ENCODE measurements at regions not wholly inside any gene's neighbourhood (a gene's known extent, or its start where the extent isn't known, plus 50 kb on each side); places are given as distances from the start of the nearest gene placed in this dataset.
"Not testable (repeated sequence)": the region's sequence is repeated elsewhere in the genome, so short reads cannot be mapped to it uniquely, and the experiment has no call there.

DNA sequence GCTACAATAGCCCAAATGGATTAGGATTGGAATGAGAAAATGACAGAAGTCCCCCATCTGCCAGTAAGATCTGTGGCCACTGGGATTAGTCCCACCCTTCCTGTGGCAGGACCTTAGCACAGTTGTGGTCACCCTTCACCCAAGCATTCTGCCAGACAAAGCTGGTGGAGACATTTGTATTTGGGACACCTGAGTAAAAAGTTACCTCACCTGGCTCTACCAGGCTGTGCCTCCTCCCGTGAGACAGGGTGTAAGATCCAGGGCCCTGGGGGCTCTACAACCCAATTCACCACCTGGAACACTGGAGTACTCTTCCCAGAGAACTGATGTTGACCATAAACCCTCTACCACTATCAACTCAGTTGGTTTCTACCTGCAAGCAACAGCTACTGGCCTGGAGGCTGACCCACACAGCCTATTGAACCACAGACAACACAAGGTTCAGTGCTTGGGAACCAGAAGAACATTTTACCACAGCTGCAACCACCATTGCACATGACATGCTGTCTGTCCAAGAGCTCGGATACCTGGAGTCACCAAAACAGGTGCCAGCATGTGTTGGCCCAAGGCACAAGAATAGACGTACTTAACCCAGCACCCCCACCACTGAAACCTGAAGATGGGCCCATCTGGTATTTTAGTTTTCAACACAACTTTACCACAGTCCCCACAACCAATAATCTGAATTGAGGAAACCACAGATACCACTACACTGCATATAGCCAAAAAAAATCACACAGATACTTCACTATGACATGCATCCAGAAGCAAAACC is 1686.7 kb downstream of the SI start:
- DNase-seq = no peak
- in situ Hi-C loops (cut with HindIII; ENCODE audit: low pct_ligation_motif_present, low pct_unique_long_range_greater_than_20kb, low sequenced_read_pairs) = no loop called here

DNA sequence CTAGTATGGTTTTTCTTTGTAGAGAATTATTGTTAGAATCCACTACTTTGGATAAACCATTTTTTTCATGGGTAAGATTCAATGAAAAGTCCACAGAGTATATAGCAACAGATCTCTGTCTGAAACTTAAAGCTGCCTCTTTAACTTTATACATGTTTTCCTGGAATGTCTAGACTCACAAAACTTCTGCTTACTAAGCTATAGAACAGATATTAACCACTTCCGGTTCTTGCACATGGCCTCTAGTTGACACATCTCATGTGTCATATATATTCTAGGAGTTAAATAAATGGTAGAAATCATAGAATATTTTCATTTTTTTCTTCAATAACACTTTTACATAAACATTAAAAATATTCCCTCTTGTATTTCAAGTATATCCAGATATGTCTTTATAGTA is 1693.9 kb downstream of the SI start:
- in situ Hi-C loops (cut with HindIII; ENCODE audit: low pct_ligation_motif_present, low pct_unique_long_range_greater_than_20kb, low sequenced_read_pairs) = no loop called here
- DNase-seq = no peak

DNA sequence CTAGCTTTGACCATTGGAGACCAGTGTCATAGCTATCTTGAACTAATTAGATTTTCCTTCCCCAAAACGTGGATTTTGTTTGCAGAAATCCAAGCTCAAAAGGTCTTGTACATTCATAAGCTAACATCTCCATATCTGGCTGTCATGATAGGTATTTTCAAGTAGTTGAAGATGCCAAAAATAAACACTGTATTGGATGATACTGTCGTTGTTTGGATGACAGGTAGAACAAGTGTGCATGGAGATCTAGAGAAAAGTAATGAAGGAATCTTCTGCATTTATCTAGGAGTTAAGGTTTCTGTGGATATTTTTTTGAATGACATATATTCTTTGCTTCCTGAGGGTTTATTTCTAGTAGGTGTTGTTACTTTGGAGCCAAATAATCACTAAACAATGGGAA is 1696.1 kb downstream of the SI start:
- in situ Hi-C loops (cut with HindIII; ENCODE audit: low pct_ligation_motif_present, low pct_unique_long_range_greater_than_20kb, low sequenced_read_pairs) = no loop called here
- no peak for DNase-seq

DNA sequence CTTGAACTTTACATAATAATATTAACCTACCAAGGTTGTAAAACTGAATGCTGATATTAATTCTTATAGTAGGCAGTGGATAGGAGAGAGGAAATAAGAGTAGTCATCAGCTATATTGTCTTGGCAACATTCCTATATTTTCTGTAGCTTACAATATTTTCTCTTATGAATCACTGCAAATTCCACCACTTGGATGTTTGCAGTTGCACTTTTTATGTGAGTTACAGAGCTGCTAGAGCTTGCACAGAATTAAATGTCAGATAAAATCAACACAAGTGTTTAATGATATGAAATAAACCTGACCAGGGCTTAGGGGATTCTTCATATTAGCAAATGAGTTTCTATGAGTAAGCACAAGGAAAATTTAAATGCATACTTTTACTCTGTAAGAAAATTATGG is 1710.1 kb downstream of the SI start:
- no peak for DNase-seq
- in situ Hi-C loops (cut with HindIII; ENCODE audit: low pct_ligation_motif_present, low pct_unique_long_range_greater_than_20kb, low sequenced_read_pairs) = no loop called here

DNA sequence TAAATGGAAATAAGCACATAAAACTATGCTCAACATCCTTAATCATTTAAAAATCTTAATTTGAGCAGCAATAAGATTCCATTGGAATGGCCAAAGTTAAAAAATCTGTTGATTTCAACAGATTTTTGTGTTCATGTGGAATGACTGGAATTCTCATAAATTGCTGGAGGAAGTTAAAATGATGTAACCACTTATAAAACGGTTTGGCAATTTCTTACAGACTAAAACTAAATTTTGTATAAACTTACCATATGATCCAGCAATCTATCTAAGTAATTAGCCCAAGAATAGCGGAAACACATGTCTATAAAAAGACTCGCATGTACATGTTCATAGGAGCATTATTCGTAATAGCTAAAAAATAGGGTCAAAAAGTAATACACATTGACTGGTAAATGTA is 1713.6 kb downstream of the SI start:
- no peak for DNase-seq
- in situ Hi-C loops (cut with HindIII; ENCODE audit: low pct_ligation_motif_present, low pct_unique_long_range_greater_than_20kb, low sequenced_read_pairs) = no loop called here

DNA sequence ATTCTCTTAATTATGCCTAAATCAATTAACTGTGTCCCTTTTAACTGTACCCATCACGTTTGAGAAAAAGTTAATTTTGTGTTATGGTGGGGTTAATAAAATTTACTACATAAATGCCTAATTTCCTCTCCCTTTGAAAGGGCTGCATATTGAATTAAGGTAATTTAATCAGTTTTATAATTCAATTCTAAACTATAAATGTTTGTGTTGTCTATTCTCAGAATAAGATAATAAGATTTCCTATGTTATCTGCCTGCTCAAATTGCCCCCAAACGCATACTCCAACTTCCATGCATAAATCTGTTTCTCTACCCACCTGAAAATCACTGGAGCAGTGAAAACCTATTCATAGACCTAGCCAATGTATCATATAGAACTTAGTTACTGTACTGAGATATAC is 1716.1 kb downstream of the SI start:
- in situ Hi-C loops (cut with HindIII; ENCODE audit: low pct_ligation_motif_present, low pct_unique_long_range_greater_than_20kb, low sequenced_read_pairs) = no loop called here
- no peak for DNase-seq

DNA sequence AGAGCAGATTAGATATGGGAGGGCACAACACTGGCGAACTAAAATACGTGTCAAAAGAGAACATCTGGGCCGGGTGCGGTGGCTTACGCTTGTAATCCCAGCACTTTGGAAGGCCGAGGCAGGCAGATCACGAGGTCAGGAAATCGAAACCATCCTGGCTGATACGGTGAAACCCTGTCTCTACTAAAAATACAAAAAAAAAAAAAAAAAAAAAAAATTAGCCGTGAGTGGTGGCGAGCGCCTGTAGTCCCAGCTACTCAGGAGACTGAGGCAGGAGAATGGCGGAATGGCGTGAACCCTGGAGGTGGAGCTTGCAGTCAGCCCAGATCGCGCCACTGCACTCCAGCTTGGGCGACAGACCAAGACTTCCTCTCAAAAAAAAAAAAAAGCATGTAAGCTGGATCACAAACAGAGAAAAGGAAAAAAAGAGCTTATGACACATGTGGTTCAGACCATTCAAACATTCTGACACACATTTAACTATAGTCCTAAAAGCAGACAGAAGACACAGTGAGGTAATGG is 1716.9 kb downstream of the SI start:
- in situ Hi-C loops (cut with HindIII; ENCODE audit: low pct_ligation_motif_present, low pct_unique_long_range_greater_than_20kb, low sequenced_read_pairs); DNase-seq: not testable (repeated sequence)

DNA sequence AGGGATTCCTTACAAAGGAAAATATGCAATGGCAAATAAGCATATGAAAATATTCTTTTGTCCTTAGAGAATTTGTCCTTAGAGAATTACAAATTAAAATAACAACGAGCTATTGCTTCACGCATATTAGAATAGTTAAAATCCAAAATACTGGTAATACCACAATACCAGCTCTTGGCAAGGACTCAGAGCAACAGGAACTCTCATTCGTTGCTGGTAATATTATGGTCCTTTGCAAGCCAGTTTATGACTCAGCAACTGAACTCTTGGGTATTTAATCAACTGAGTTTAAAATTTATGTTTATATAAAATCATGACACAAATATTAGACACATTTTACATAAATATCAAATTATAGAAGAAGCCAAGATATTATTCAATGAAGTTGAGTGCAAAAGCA is 1730.4 kb downstream of the SI start:
- in situ Hi-C loops (cut with HindIII; ENCODE audit: low pct_ligation_motif_present, low pct_unique_long_range_greater_than_20kb, low sequenced_read_pairs) = no loop called here
- DNase-seq = no peak

DNA sequence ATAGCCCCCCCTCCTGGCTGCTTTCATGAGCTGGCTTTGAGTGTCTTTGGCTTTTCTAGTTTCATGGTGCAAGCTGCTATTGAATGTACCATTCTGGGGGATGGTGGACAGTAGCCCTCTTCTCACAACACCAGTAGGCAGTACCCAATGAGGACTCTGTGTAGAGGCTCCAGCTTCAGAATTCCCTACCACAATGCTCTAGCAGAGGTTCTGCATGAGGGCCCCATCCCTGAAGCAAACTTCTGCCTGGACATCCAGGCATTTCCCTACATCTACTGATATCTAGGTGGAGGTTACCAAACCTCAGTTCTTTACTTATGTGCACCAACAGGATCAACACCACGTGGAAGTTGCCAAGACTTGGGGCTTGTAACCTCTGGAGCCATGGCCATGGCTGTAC is 1742.9 kb downstream of the SI start:
- in situ Hi-C loops (cut with HindIII; ENCODE audit: low pct_ligation_motif_present, low pct_unique_long_range_greater_than_20kb, low sequenced_read_pairs) = no loop called here
- DNase-seq = no peak

DNA sequence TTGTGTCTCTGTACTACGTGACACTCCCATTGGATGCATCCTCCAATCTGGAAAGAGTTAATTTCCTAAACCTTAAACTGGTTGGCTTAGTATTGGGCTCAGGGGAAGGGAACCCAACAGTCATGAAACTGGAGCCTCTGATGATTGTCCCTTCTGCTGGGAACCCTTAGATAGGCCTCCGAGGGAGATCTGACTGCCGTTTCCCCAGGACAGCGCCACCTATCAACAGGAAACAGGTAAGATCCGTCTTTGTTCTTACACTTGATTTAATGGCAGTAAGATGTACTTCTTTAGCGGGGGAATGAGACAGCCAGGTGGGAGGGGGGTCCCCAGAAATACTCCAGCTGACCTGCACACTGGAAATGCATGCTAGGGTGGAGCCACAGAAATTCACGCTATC is 1749.6 kb downstream of the SI start:
- in situ Hi-C loops (cut with HindIII; ENCODE audit: low pct_ligation_motif_present, low pct_unique_long_range_greater_than_20kb, low sequenced_read_pairs) = no loop called here
- DNase-seq = no peak

DNA sequence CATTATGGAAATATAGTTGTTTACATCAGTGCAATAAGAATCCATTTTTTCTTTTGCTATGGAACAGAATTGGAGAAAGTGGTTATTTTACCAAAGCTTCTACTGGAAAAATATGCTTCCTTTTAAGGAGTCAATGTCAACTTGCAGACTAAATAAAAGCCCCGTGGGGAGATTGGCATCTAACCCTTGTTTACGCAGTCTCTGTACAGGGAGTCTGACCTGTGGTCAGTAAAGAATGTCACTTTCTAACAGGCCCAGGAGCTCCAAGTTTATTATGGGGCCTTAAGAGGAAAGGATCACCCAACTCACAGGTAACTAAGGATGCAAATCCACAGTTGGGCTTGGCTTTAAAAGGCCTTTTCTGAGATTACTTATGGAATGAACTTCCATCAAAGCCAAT is 1751.2 kb downstream of the SI start:
- no peak for DNase-seq

DNA sequence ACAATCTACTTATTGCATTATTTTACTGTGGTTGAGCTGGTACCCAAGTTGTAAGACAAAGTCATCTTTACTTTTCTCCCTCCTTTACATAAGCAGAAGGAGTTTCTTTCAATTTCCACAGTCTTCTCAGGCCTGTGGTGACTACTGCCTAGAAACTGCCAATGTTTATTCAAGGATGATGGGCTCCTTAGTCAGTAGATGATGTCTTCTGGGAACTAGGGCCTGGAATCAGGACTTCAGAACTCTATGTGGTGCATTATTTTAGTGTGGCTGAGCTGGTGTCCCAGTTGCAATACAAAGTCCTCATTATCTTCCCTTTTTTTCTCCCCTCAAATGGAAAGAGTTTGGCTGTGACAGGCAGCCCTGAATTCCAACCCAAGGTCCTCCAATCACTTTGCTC is 1762.5 kb downstream of the SI start:
- no peak for DNase-seq
- in situ Hi-C loops (cut with HindIII; ENCODE audit: low pct_ligation_motif_present, low pct_unique_long_range_greater_than_20kb, low sequenced_read_pairs) = no loop called here

More for the DNA sequence above, 1751.2 kb downstream of the SI start:
- in situ Hi-C loops (cut with HindIII; ENCODE audit: low pct_ligation_motif_present, low pct_unique_long_range_greater_than_20kb, low sequenced_read_pairs) = no loop called here

DNA sequence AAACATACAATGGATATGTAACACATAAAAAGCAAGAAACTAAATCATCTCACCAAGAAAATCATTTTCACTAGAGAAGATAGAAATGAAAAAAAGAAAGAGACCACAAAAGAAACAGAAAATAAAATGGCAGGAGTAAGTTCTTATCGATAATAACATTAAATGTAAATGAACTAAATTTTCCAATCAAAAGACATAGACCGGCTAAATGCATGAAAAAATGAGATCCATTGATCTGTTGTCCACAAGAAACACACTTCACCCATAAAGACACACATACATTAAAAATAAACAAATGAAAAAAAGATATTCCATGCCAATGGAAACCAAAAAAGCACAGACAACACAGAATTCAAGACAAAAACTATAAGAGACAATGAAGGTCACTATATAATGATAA is 1771.9 kb downstream of the SI start:
- no peak for DNase-seq
- in situ Hi-C loops (cut with HindIII; ENCODE audit: low pct_ligation_motif_present, low pct_unique_long_range_greater_than_20kb, low sequenced_read_pairs) = no loop called here

DNA sequence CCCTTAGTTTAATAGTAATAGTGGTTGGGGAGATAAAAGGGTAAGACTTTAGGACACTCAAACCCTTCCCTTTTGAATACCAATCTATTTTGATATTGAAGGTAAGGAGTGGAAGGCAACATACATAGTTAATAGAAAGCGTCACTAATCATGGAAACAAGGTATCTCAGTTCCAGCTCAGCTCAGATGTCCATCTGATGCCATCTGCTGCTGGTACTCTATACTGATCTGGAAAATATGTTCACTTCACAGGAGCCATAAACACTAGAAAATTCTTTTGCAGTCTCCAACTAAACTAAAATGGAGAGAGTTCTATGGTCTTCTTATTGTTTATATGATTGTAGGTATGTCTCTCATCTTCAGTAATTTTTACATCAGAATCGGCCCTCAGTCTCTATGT is 1777.1 kb downstream of the OTOL1 start:
- in situ Hi-C loops (cut with HindIII; ENCODE audit: low pct_ligation_motif_present, low pct_unique_long_range_greater_than_20kb, low sequenced_read_pairs) = no loop called here
- DNase-seq = no peak

DNA sequence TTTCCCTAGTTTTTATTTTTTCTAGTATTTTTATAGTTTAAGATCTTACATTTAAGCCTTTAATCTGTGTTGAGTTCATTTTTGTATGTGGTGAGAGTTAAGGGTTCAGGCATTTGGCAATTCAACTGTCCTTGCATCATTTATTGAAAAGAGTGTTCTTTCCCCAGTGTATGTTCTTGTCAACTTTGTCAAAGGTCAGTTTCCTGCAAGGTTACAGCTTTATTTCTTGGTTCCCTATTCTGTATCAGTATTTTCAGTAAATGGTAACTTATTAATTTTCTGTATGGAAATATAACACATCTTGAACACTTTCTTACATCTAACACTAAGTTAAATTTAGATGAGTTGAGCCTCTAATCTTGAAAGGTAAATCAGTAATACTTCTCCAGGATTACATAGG is 1770.1 kb downstream of the OTOL1 start:
- in situ Hi-C loops (cut with HindIII; ENCODE audit: low pct_ligation_motif_present, low pct_unique_long_range_greater_than_20kb, low sequenced_read_pairs) = no loop called here
- DNase-seq = no peak

DNA sequence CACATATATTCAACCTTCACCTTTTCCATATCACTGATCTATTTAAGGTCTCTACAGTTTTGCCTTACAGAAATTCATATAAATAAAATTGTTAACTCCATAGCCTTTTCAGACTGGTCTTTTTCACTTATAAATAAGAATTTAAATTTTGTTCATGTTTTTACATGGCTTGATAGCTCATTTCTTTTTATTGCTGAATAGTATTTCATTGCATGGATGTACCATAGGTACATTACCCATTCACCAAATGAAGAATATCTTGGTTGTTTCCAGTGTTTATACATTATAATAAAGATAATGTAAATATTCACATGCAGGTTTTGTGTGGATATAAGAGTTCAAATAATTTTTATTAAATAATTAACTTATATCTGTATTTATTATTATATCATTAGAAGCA is 1765.0 kb downstream of the OTOL1 start:
- DNase-seq = no peak
- in situ Hi-C loops (cut with HindIII; ENCODE audit: low pct_ligation_motif_present, low pct_unique_long_range_greater_than_20kb, low sequenced_read_pairs) = no loop called here

DNA sequence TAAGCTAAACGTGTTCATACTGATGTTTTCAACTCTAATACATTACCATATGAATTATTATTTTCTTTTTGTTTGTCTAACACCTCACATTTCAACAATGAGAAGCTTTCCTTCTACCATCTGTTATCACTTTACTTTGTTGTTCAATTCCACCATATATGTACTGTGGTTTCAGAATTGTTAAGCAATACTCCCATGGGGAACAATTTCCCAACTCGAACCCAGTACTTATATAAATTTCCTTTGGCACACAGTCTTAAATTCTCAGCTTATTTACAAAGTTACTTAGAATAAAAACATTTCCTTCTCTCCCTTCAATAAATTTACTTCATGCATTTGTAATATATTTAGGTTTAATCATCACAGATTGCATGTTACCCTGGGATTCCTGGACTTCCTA is 1764.4 kb downstream of the OTOL1 start:
- in situ Hi-C loops (cut with HindIII; ENCODE audit: low pct_ligation_motif_present, low pct_unique_long_range_greater_than_20kb, low sequenced_read_pairs) = no loop called here
- DNase-seq = no peak

DNA sequence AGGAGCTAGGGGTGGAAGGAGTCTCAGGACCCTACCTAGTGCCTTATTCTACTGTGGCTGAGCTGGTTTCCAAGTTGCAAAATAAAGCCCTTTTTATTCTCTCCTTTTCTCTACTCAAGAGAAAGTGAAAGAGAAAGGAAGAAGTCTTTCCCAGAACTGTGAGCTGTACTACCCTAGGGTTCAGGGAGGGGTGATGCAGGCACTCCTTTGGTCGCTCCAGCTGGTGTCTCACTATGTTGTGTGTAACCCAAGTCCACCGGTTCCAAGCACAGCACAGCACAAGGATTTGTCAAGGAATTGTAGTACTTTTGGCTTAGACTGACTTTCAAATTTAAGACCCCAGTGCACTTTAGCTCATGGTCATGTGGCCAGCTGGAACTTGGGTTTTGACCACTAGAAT is 1721.7 kb downstream of the OTOL1 start:
- no peak for DNase-seq
- in situ Hi-C loops (cut with HindIII; ENCODE audit: low pct_ligation_motif_present, low pct_unique_long_range_greater_than_20kb, low sequenced_read_pairs) = no loop called here

DNA sequence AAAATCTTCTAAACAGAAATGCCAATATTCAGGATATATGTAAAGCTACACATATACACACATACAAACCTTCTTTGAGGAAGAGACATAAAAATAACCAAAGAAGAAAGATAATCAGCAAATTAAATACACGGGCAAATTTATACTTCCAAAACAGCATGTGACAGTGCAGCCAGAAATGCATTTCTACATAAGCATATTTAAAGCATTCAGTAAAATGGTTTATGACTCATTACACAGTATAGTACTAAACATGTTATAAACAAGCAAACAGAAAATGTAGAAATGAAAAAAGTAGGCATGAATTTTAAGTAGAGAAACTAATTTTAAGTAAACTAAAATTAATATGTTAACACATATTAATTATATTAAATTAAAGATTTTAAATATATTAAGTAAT is 1717.2 kb downstream of the OTOL1 start:
- in situ Hi-C loops (cut with HindIII; ENCODE audit: low pct_ligation_motif_present, low pct_unique_long_range_greater_than_20kb, low sequenced_read_pairs) = no loop called here
- DNase-seq = no peak

DNA sequence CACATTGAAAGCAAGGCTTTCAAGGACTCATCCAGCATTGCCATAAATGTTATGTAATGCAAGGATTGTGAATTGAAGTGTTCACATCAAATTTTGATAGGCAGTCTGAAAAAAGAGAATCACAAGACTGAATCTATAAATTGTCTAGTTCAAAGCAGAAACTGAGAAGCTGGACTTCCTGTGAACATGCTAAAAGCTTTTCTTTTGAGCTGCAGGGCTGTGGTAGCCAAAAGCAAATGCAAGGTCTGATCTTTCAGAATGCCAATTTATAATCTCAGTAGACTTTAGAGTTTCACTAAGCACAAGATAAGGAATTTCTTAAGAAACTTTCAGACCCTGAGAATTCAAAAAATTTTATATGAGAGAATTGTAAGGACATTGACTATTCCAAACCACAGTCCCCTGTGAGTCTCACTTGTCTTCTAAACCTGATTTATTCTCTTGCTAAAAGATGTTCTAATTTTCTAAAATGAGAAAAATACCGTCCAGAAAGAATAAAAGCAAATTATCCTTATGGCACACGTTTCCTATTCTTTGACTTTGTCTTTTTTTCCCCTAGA is 1700.3 kb downstream of the OTOL1 start:
- in situ Hi-C loops (cut with HindIII; ENCODE audit: low pct_ligation_motif_present, low pct_unique_long_range_greater_than_20kb, low sequenced_read_pairs) = no loop called here
- DNase-seq = no peak
